DOHH2 (cell line): ENCODE measurements at regions not wholly inside any gene's neighbourhood (a gene's known extent, or its start where the extent isn't known, plus 50 kb on each side); places are given as distances from the start of the nearest gene placed in this dataset.

Source experiments
- H3F3A ChIP-seq: fragments of 200-600 bp; sonication (generic), shearing (Covaris generic); 2 replicates; pipeline ENCODE4 v1.6.0; 2016; ENCODE audit warnings: antibody characterized with exemption, mild to moderate bottlenecking; ENCODE audit not compliant: control insufficient read depth, insufficient read depth
- H3K27ac ChIP-seq: fragments of 200-600 bp; sonication (generic); 2 replicates; pipeline ENCODE4 v1.5.1; 2014; ENCODE audit warnings: low read depth, mild to moderate bottlenecking, low read length, moderate library complexity
- H3K27me3 ChIP-seq: fragments of 200-600 bp; sonication (generic); 2 replicates; pipeline ENCODE4 v1.6.1; 2014; ENCODE audit warnings: mild to moderate bottlenecking, low read length, mixed read lengths; ENCODE audit not compliant: control insufficient read depth
- H3K36me3 ChIP-seq: fragments of 200-600 bp; sonication (generic); 2 replicates; pipeline ENCODE4 v1.6.1; 2014; ENCODE audit warnings: mild to moderate bottlenecking, low read length, moderate library complexity, mixed read lengths; ENCODE audit not compliant: control insufficient read depth
- H3K4me1 ChIP-seq: fragments of 200-600 bp; sonication (generic); 2 replicates; pipeline ENCODE4 v1.6.1; 2014; ENCODE audit warnings: mild to moderate bottlenecking, low read length, mixed read lengths; ENCODE audit not compliant: control insufficient read depth
- H3K4me2 ChIP-seq: fragments of 200-600 bp; sonication (generic); 2 replicates; pipeline ENCODE4 v1.6.0; 2014; ENCODE audit warnings: mild to moderate bottlenecking, low read length, moderate library complexity
- H3K4me3 ChIP-seq: fragments of 200-600 bp; sonication (generic); 2 replicates; pipeline ENCODE4 v1.5.1; 2014; ENCODE audit warnings: mild to moderate bottlenecking, low read length, mixed read lengths
- H3K79me2 ChIP-seq: fragments of 200-600 bp; sonication (generic); 2 replicates; pipeline ENCODE4 v1.6.1; 2014; ENCODE audit warnings: mild to moderate bottlenecking, low read length, mixed read lengths; ENCODE audit not compliant: control insufficient read depth
- H3K9me2 ChIP-seq: fragments of 200-600 bp; sonication (generic); replicated peaks from 2 replicates; pipeline ENCODE4 v1.6.1; 2014; ENCODE audit warnings: mild to moderate bottlenecking, low read length, mixed read lengths; ENCODE audit not compliant: control insufficient read depth
- H3K9me3 ChIP-seq: fragments of 200-600 bp; sonication (generic); 2 replicates; pipeline ENCODE4 v1.6.1; 2014; ENCODE audit warnings: antibody characterized with exemption, low read length, mixed read lengths; ENCODE audit not compliant: control insufficient read depth, insufficient read depth
- H4K20me1 ChIP-seq: fragments of 200-600 bp; sonication (generic); 2 replicates; pipeline ENCODE4 v1.6.0; 2014; ENCODE audit warnings: low read depth, mild to moderate bottlenecking, antibody characterized with exemption, low read length, moderate library complexity; ENCODE audit not compliant: control insufficient read depth, insufficient read depth
- EZH2phosphoT487 ChIP-seq: fragments of 200-600 bp; sonication (generic); IDR thresholded peaks from 2 replicates; pipeline ENCODE4 v1.6.1; 2017; ENCODE audit warnings: borderline replicate concordance, mild to moderate bottlenecking, antibody characterized with exemption, low read length, moderate library complexity, mixed read lengths
- TF ChIP-seq, protein P1 (sequence below): fragments of 200-600 bp; sonication (generic); IDR thresholded peaks from one replicate; pipeline ENCODE4 v1.5.1; 2014; ENCODE audit warnings: antibody characterized with exemption, mild to moderate bottlenecking, low read depth, low read length; ENCODE audit not compliant: poor library complexity, severe bottlenecking

DNA sequence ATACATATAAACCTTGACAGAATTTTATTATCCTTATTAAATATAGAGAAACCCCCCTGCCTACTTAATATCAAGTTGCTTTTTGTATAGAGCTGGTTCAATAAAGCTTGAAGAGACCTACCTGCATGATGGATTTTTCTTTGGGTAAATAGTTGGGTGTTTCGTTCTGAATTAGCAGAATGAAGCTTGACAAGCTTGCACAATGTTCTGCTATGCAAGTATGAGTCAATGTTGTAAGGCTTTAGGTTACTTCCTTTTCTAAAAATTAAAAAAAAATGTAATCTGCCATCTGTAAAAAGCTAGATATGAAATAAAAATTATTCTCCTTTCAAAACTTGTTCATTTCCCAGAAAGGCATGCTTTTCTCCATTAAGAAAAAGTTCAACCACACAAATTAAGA, 1662.6 kb upstream of the SEL1L start:
- Histone ChIP-seq H3K36me3 (no peaks in the 10 kb centered on the region), H4K20me1 (no peaks in the 10 kb centered on the region), H3K4me1 (no peaks in the 10 kb centered on the region), H3K4me2 (no peak overlapping the region), H3F3A (no peaks in the 10 kb centered on the region), H3K4me3 (no peak overlapping the region), H3K79me2 (no peaks in the 10 kb centered on the region), H3K27ac (no peak overlapping the region), H3K9me2 (no peaks in the 10 kb centered on the region), H3K9me3 (no peaks in the 10 kb centered on the region), H3K27me3 (no peaks in the 10 kb centered on the region)
- TF ChIP-seq, protein P1, sequence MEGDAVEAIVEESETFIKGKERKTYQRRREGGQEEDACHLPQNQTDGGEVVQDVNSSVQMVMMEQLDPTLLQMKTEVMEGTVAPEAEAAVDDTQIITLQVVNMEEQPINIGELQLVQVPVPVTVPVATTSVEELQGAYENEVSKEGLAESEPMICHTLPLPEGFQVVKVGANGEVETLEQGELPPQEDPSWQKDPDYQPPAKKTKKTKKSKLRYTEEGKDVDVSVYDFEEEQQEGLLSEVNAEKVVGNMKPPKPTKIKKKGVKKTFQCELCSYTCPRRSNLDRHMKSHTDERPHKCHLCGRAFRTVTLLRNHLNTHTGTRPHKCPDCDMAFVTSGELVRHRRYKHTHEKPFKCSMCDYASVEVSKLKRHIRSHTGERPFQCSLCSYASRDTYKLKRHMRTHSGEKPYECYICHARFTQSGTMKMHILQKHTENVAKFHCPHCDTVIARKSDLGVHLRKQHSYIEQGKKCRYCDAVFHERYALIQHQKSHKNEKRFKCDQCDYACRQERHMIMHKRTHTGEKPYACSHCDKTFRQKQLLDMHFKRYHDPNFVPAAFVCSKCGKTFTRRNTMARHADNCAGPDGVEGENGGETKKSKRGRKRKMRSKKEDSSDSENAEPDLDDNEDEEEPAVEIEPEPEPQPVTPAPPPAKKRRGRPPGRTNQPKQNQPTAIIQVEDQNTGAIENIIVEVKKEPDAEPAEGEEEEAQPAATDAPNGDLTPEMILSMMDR, result no peak

DNA sequence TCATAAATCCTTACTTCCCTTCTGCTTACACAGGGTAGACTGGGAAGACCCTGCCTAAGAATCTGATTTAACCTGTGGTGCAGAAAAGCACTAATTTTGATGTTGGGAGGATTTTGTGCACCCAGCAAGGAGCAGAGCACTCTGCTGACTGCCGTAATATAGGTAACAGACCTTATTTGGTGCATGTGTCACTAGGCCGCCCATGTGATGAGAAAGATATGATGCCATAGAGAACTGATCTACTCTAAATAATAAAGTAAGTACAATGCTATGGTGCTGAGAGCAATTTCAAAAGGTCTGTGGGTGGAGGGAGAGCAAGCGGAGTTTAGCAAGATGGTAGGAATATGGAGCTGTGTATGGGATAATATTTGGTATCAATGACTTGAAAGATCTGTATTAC, 1663.6 kb upstream of the SEL1L start:
- Histone ChIP-seq H3K36me3 (no peaks in the 10 kb centered on the region), H3K27me3 (no peaks in the 10 kb centered on the region), H3K79me2 (no peaks in the 10 kb centered on the region), H3K4me1 (no peaks in the 10 kb centered on the region), H3K4me3 (no peak overlapping the region), H4K20me1 (no peaks in the 10 kb centered on the region), H3K9me2 (no peaks in the 10 kb centered on the region), H3K27ac (no peak overlapping the region), H3K9me3 (no peaks in the 10 kb centered on the region), H3K4me2 (no peak overlapping the region), H3F3A (no peaks in the 10 kb centered on the region)
- TF ChIP-seq, protein P1, result no peak
- no peak for TF ChIP-seq EZH2phosphoT487

DNA sequence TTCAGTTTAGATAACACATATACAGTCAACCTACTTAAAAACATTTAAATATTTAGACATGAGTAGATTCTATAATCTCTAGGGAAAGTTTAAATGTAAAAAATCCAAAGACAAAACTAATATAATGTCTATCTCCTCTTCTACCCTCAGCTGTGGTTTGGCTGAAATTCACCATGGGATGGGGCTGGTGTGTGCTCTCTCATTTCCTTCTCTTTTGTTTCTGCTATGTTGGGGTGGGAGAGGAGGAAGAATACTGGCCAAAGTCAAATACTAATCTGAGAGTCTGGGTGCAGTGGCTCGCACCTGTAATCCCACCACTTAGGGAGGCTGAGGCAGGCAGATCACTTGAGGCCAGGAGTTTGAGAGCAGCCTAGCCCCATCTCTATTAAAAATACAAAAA, 1673.9 kb upstream of the SEL1L start:
- TF ChIP-seq, protein P1, result no peak
- no peaks in the 10 kb centered on the region; the same call in 1 of the 2 replicates for H3K9me2 ChIP-seq
- H3K9me3 ChIP-seq, result no peaks in the 10 kb centered on the region
- H3K4me3 ChIP-seq, result no peak overlapping the region
- H3K27me3 ChIP-seq, result no peaks in the 10 kb centered on the region
- H3K27ac ChIP-seq, result no peak overlapping the region
- H3K4me1 ChIP-seq, result no peaks in the 10 kb centered on the region
- no peaks in the 10 kb centered on the region for H3F3A ChIP-seq
- no peaks in the 10 kb centered on the region for H3K79me2 ChIP-seq
- H3K4me2 ChIP-seq, result no peak overlapping the region
- no peaks in the 10 kb centered on the region for H4K20me1 ChIP-seq
- H3K36me3 ChIP-seq, result no peaks in the 10 kb centered on the region

DNA sequence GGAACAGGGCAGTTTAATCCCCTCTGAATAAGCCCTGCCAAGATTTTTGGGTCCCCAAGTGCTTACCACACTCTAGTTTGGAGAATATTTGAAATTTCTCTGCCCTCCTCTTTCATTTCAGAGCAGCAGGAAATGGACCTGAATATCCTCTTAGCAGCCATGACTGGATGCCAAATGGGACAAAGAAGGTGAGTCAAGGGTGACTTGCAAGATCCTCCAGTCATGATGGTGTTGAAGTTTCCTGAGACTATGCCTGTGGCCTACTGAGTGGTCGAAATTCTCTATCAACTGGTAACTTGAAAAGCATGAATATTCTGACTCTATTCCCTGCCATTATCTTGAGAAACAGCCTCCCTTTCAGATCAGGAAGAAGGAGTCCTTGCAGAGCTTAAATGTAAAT, 1674.7 kb upstream of the SEL1L start:
- Histone ChIP-seq H3K4me3 (no peak overlapping the region), H3K9me3 (no peaks in the 10 kb centered on the region), H3K36me3 (no peaks in the 10 kb centered on the region), H4K20me1 (no peaks in the 10 kb centered on the region), H3K27ac (no peak overlapping the region), H3F3A (no peaks in the 10 kb centered on the region), H3K9me2 (no peaks in the 10 kb centered on the region; the same call in 1 of the 2 replicates), H3K79me2 (no peaks in the 10 kb centered on the region), H3K4me2 (no peak overlapping the region), H3K4me1 (no peaks in the 10 kb centered on the region), H3K27me3 (no peaks in the 10 kb centered on the region)
- TF ChIP-seq, protein P1, result no peak
- TF ChIP-seq EZH2phosphoT487, result no peak
